SK-N-SH (cell line): ENCODE measurements at regions not wholly inside any gene's neighbourhood (a gene's known extent, or its start where the extent isn't known, plus 50 kb on each side); places are given as distances from the start of the nearest gene placed in this dataset.

Experiments used
- CTCF ChIA-PET: fragments of 300-600, 350-600 bp; formaldehyde crosslinking; extraction: SDS; loops from one replicate; lab custom pipeline; 2021; lab: Yijun Ruan, JAX
- POLR2A ChIA-PET: fragments of 350-600 bp; sonication (Branson Sonifier 250); formaldehyde crosslinking; extraction: SDS; loops from one replicate; lab custom pipeline; 2020; ENCODE audit warnings: antibody characterized with exemption, inconsistent platforms; lab: Yijun Ruan, JAX
- DNase-seq: peaks from one replicate; pipeline ENCODE4 v3.0.0; 2012
- H2AFZ ChIP-seq: fragments of 200-600 bp; sonication (generic); 2 replicates; pipeline ENCODE4 v1.8.1; 2016; ENCODE audit warnings: antibody characterized with exemption, mild to moderate bottlenecking, low read depth
- H3F3A ChIP-seq: fragments of 200-600 bp; sonication (generic); replicated peaks from 2 replicates; pipeline ENCODE3; 2016; ENCODE audit warnings: antibody characterized with exemption, mild to moderate bottlenecking; ENCODE audit not compliant: insufficient read depth
- H3K27ac ChIP-seq, 2 experiments: fragments of 200-500 bp in 1 of 2; fragments of 200-600 bp in 1 of 2; sonication (Bioruptor generic) in 1 of 2; sonication (generic), shearing (Covaris generic) in 1 of 2; 2 replicates each; pipeline versions ENCODE4 v1.5.1 to v1.6.1; 2014 to 2016; ENCODE audit warnings: low read depth in 2 of 2, inconsistent platforms in 1 of 2, low read length in 1 of 2, mild to moderate bottlenecking in 1 of 2, mixed read lengths in 1 of 2
- H3K27me3 ChIP-seq: fragments of 200-600 bp; sonication (generic), shearing (Covaris generic); 2 replicates; pipeline ENCODE4 v1.6.1; 2016; ENCODE audit warnings: mixed run types; ENCODE audit not compliant: insufficient read depth
- H3K36me3 ChIP-seq, 2 experiments: fragments of 200-500 bp in 1 of 2; fragments of 200-600 bp in 1 of 2; sonication (Bioruptor generic) in 1 of 2; sonication (generic) in 1 of 2; replicated peaks in 1 of 2; 2 replicates each; pipeline versions ENCODE3 to v1.5.1; 2014 to 2016; ENCODE audit warnings: low read length in 1 of 2, mild to moderate bottlenecking in 1 of 2; ENCODE audit not compliant: insufficient read depth in 2 of 2, control insufficient read depth in 1 of 2
- H3K4me1 ChIP-seq, 2 experiments: fragments of 200-500 bp in 1 of 2; fragments of 200-600 bp in 1 of 2; sonication (Bioruptor generic) in 1 of 2; sonication (generic), shearing (Covaris generic) in 1 of 2; 2 replicates each; pipeline versions ENCODE4 v1.5.1 to v1.6.1; 2014 to 2016; ENCODE audit warnings: low read depth in 1 of 2, low read length in 1 of 2, mixed run types in 1 of 2; ENCODE audit not compliant: insufficient read depth in 2 of 2, control insufficient read depth in 1 of 2
- H3K4me2 ChIP-seq: fragments of 200-600 bp; sonication (generic), shearing (Covaris generic); 2 replicates; pipeline ENCODE4 v1.6.1; 2017; ENCODE audit warnings: mixed run types
- H3K4me3 ChIP-seq, 2 experiments: fragments of 200-500 bp in 1 of 2; fragments of 200-600 bp in 1 of 2; sonication (Bioruptor generic) in 1 of 2; sonication (generic), shearing (Covaris generic) in 1 of 2; 2 replicates each; pipeline versions ENCODE4 v1.5.1 to v1.8.1; 2014 to 2016; ENCODE audit warnings: low read depth in 2 of 2, inconsistent platforms in 1 of 2, low read length in 1 of 2, mild to moderate bottlenecking in 1 of 2, mixed read lengths in 1 of 2, moderate library complexity in 1 of 2
- H3K79me2 ChIP-seq: fragments of 200-600 bp; sonication (generic); 2 replicates; pipeline ENCODE4 v1.8.1; 2017; ENCODE audit warnings: mild to moderate bottlenecking; ENCODE audit not compliant: insufficient read depth
- H3K9ac ChIP-seq: fragments of 200-600 bp; sonication (generic); 2 replicates; pipeline ENCODE4 v1.6.1; 2017; ENCODE audit warnings: mixed run types
- H3K9me2 ChIP-seq: fragments of 200-600 bp; sonication (generic); 2 replicates; pipeline ENCODE4 v1.6.1; 2017; ENCODE audit warnings: mixed run types
- H3K9me3 ChIP-seq: fragments of 200-600 bp; sonication (generic); 2 replicates; pipeline ENCODE4 v1.6.1; 2017; ENCODE audit warnings: mixed run types, mild to moderate bottlenecking, moderate library complexity
- H4K20me1 ChIP-seq: fragments of 200-600 bp; sonication (generic); 2 replicates; pipeline ENCODE4 v1.6.1; 2017; ENCODE audit warnings: mild to moderate bottlenecking, mixed run types; ENCODE audit not compliant: insufficient read depth
- CTCF ChIP-seq: fragments of 200-600 bp; sonication (generic); IDR thresholded peaks from 2 replicates; pipeline ENCODE4 v1.6.1; 2017; ENCODE audit warnings: antibody characterized with exemption, mild to moderate bottlenecking, moderate library complexity
- EZH2phosphoT487 ChIP-seq: fragments of 200-600 bp; sonication (generic); IDR thresholded peaks from 2 replicates; pipeline ENCODE4 v1.6.1; 2017; ENCODE audit warnings: low read depth, mixed run types, mild to moderate bottlenecking, antibody characterized with exemption, moderate library complexity, borderline replicate concordance
- GATA2 ChIP-seq: sonication (generic); formaldehyde crosslinking; IDR thresholded peaks from 2 replicates; pipeline ENCODE4 v1.5.0; 2020; ENCODE audit warnings: mild to moderate bottlenecking, missing genetic modification reagents
- MAX ChIP-seq: IDR thresholded peaks from 2 replicates; pipeline ENCODE4 v1.4.0; 2012; ENCODE audit warnings: low read depth
- NRF1 ChIP-seq: IDR thresholded peaks from 2 replicates; pipeline ENCODE4 v1.6.1; 2012; ENCODE audit warnings: low read depth, mild to moderate bottlenecking, low read length
- POLR2AphosphoS5 ChIP-seq: IDR thresholded peaks from 2 replicates; pipeline ENCODE4 v1.6.1; 2012; ENCODE audit warnings: low read depth, low read length
- RAD21 ChIP-seq: IDR thresholded peaks from 2 replicates; pipeline ENCODE4 v1.6.1; 2012; ENCODE audit warnings: mild to moderate bottlenecking, low read length
- REST ChIP-seq: IDR thresholded peaks from 2 replicates; pipeline ENCODE4 v1.6.1; 2012; ENCODE audit warnings: mild to moderate bottlenecking, low read depth, low read length, moderate library complexity
- RFX5 ChIP-seq: IDR thresholded peaks from 2 replicates; pipeline ENCODE4 v1.6.1; 2012; ENCODE audit warnings: mild to moderate bottlenecking, improper control_type of control experiment, low read length
- RXRA ChIP-seq: IDR thresholded peaks from 2 replicates; pipeline ENCODE4 v1.4.0; 2012; ENCODE audit warnings: low read depth, mild to moderate bottlenecking, borderline replicate concordance
- USF1 ChIP-seq: IDR thresholded peaks from 2 replicates; pipeline ENCODE4 v1.4.0; 2012; ENCODE audit warnings: low read depth, borderline replicate concordance
- WGBS: methylation state at CpG from one replicate; pipeline ENCODE4 v1.1.6; 2017; ENCODE audit warnings: low lambda C conversion rate; 5-methylcytosine and 5-hydroxymethylcytosine counted together
- TF ChIP-seq, protein P1 (sequence below): fragments of 150-350 bp; IDR thresholded peaks from 2 replicates; pipeline ENCODE4 v1.6.1; 2017; ENCODE audit warnings: antibody characterized with exemption, low read length, low read depth, borderline replicate concordance
- TF ChIP-seq, protein P2 (sequence below): fragments of 150-350 bp; IDR thresholded peaks from 2 replicates; pipeline ENCODE4 v1.6.1; 2016; ENCODE audit warnings: mild to moderate bottlenecking, low read depth, low read length

GRCh38 chr19:28475525-28475924 lies 737.4 kb downstream of the UQCRFS1 start:
- ChIA-PET POLR2A (no interaction called here), CTCF (interaction anchor here (1.5 kb wide), 1 partner anchor 9 kb away, joined by 3 read pairs; no protein-coding TSS in a partner anchor)
- no peak overlapping the region for H3K4me2 ChIP-seq
- no peaks in the 10 kb centered on the region; the same call in 1 of the 2 replicates for H3K27me3 ChIP-seq
- no peaks in the 10 kb centered on the region for H3F3A ChIP-seq
- H2AFZ ChIP-seq: no peak overlapping the region
- H3K4me1 ChIP-seq: no peaks in the 10 kb centered on the region
- H3K9me3 ChIP-seq: no peaks in the 10 kb centered on the region
- H3K27ac ChIP-seq: no peak overlapping the region
- H3K4me3 ChIP-seq: no peak overlapping the region
- WGBS: 22% methylated on average over 5 of the region's 5 CpGs
- no peaks in the 10 kb centered on the region for H3K36me3 ChIP-seq
- no peaks in the 10 kb centered on the region for H3K9me2 ChIP-seq
- TF ChIP-seq NRF1 (no peak), CTCF (no peak), USF1 (no peak), POLR2AphosphoS5 (no peak), RAD21 (no peak), REST (no peak), EZH2phosphoT487 (no peak), MAX (no peak), RXRA (no peak), RFX5 (no peak), GATA2 (CRISPR knock-in tag) (no peak)
- TF ChIP-seq, protein P1, sequence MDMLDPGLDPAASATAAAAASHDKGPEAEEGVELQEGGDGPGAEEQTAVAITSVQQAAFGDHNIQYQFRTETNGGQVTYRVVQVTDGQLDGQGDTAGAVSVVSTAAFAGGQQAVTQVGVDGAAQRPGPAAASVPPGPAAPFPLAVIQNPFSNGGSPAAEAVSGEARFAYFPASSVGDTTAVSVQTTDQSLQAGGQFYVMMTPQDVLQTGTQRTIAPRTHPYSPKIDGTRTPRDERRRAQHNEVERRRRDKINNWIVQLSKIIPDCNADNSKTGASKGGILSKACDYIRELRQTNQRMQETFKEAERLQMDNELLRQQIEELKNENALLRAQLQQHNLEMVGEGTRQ: no peak
- TF ChIP-seq, protein P2, sequence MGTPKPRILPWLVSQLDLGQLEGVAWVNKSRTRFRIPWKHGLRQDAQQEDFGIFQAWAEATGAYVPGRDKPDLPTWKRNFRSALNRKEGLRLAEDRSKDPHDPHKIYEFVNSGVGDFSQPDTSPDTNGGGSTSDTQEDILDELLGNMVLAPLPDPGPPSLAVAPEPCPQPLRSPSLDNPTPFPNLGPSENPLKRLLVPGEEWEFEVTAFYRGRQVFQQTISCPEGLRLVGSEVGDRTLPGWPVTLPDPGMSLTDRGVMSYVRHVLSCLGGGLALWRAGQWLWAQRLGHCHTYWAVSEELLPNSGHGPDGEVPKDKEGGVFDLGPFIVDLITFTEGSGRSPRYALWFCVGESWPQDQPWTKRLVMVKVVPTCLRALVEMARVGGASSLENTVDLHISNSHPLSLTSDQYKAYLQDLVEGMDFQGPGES: no peak
- H4K20me1 ChIP-seq: no peaks in the 10 kb centered on the region
- DNase-seq: no peak
- H3K79me2 ChIP-seq: no peaks in the 10 kb centered on the region
- no peak overlapping the region for H3K9ac ChIP-seq
